GM21786 (cell line): ENCODE measurements at regions not wholly inside any gene's neighbourhood (a gene's known extent, or its start where the extent isn't known, plus 50 kb on each side); places are given as distances from the start of the nearest gene placed in this dataset.

ENCODE experiments used
- ATAC-seq: cut with Tn5 transposase; IDR thresholded peaks from one replicate; pipeline ENCODE4 v1.9.1; 2021; ENCODE audit not compliant: unreplicated experiment

- no peak for ATAC-seq
Observed at GRCh38 chrX:76228499-76228898, 55.6 kb downstream of the PBDC1 start.

GRCh38 chrX:76248901-76249300, 76.0 kb downstream of the PBDC1 start:
- ATAC-seq, result no peak

GRCh38 chrX:76253432-76253831, 80.6 kb downstream of the PBDC1 start:
- ATAC-seq, result peak; percentile 98

- peak; percentile 77 for ATAC-seq
Observed at GRCh38 chrX:76279007-76279406, 106.1 kb downstream of the PBDC1 start.
